HCT116 (cell line): ENCODE measurements at regions not wholly inside any gene's neighbourhood (a gene's known extent, or its start where the extent isn't known, plus 50 kb on each side); places are given as distances from the start of the nearest gene placed in this dataset.

Source experiments
- ATAC-seq: fragments of 200-7000 bp; cut with Tn5 transposase; 2 replicates; pipeline ENCODE4 v1.9.1; 2020; ENCODE audit warnings: mild to moderate bottlenecking, moderate library complexity
- BruUV-seq: library from RNA; stranded (reverse); fragments of 400-500 nt; replicated peaks from 2 replicates; lab custom pipeline; 2021; lab: Mats Ljungman, UMichigan
- CTCF ChIA-PET: fragments of 300-600 bp; sonication (Branson Sonifier 250); formaldehyde crosslinking; loops from one replicate; lab custom pipeline; 2021; ENCODE audit warnings: antibody characterized with exemption; lab: Charles Lee
- POLR2A ChIA-PET: fragments of 300-600, 350-600 bp; sonication (Branson Sonifier 250); formaldehyde crosslinking; loops from one replicate; lab custom pipeline; 2021; ENCODE audit warnings: antibody characterized with exemption; lab: Charles Lee
- RAD21 ChIA-PET, 2 experiments: fragments of 300-600 bp; sonication (Branson Sonifier 250); formaldehyde crosslinking; loops; one replicate each; lab custom pipeline; 2023; ENCODE audit warnings: low total read pairs in 2 of 2; ENCODE audit not compliant: uncharacterized antibody in 2 of 2, unreplicated experiment in 2 of 2, low non-redundant PET in 1 of 2; lab: Charles Lee
- DNase-seq: peaks from one replicate; pipeline ENCODE4 v3.0.0-alpha.2; 2010; ENCODE audit warnings: low read depth, low spot score
- H2AFZ ChIP-seq: fragments of 200-600 bp; shearing (Covaris generic), sonication (generic); 2 replicates; pipeline ENCODE4 v1.6.1; 2017; ENCODE audit warnings: low read depth, mixed run types, mixed read lengths, antibody characterized with exemption, low read length; ENCODE audit not compliant: poor library complexity, severe bottlenecking
- H3K27ac ChIP-seq: 2 replicates; pipeline ENCODE4 v1.5.1; 2012; ENCODE audit warnings: low read depth, low read length
- H3K27me3 ChIP-seq: fragments of 200-600 bp; sonication (generic); 2 replicates; pipeline ENCODE4 v1.6.1; 2016; ENCODE audit warnings: mixed run types, low read length, mixed read lengths; ENCODE audit not compliant: insufficient read depth
- H3K36me3 ChIP-seq, 2 experiments: fragments of 200-500 bp in 1 of 2; fragments of 200-600 bp in 1 of 2; sonication (Bioruptor generic) in 1 of 2; sonication (generic) in 1 of 2; 2 replicates each; pipeline versions ENCODE4 v1.5.1 to v1.6.1; 2014 to 2016; ENCODE audit warnings: low read length in 2 of 2, inconsistent platforms in 1 of 2, mixed read lengths in 1 of 2, mixed run types in 1 of 2; ENCODE audit not compliant: insufficient read depth in 2 of 2, control insufficient read depth in 1 of 2
- H3K4me1 ChIP-seq, 2 experiments: fragments of 200-600 bp in 1 of 2; sonication (generic) in 1 of 2; 2 replicates each; pipeline versions ENCODE4 v1.5.1 to v1.6.1; 2012 to 2017; ENCODE audit warnings: low read length in 2 of 2, inconsistent platforms in 1 of 2, mild to moderate bottlenecking in 1 of 2, mixed read lengths in 1 of 2, mixed run types in 1 of 2, moderate library complexity in 1 of 2; ENCODE audit not compliant: insufficient read depth in 2 of 2, control insufficient read depth in 1 of 2
- H3K4me2 ChIP-seq: fragments of 200-600 bp; sonication (generic); 2 replicates; pipeline ENCODE4 v1.6.1; 2017; ENCODE audit warnings: mixed run types, low read length, mixed read lengths
- H3K4me3 ChIP-seq, 2 experiments: fragments of 200-600 bp in 1 of 2; sonication (generic) in 1 of 2; replicated peaks in 1 of 2; 2 replicates each; pipeline ENCODE4 v1.5.1; 2011 to 2016; ENCODE audit warnings: low read length in 2 of 2, control low read depth in 1 of 2, low read depth in 1 of 2, mild to moderate bottlenecking in 1 of 2, mixed read lengths in 1 of 2, mixed run types in 1 of 2
- H3K79me2 ChIP-seq: fragments of 200-600 bp; sonication (generic); 2 replicates; pipeline ENCODE4 v1.6.1; 2017; ENCODE audit warnings: mild to moderate bottlenecking, mixed run types, low read length, moderate library complexity, mixed read lengths; ENCODE audit not compliant: insufficient read depth
- H3K9ac ChIP-seq: fragments of 200-600 bp; sonication (generic); 2 replicates; pipeline ENCODE4 v1.6.1; 2016; ENCODE audit warnings: low read length, mixed read lengths
- H3K9me2 ChIP-seq: fragments of 200-600 bp; sonication (generic), shearing (Covaris generic); 2 replicates; pipeline ENCODE4 v1.6.1; 2017; ENCODE audit warnings: mixed run types, mild to moderate bottlenecking, moderate library complexity; ENCODE audit not compliant: insufficient read depth
- H3K9me3 ChIP-seq, 2 experiments: fragments of 200-500 bp in 1 of 2; fragments of 200-600 bp in 1 of 2; sonication (Bioruptor generic) in 1 of 2; sonication (generic) in 1 of 2; 2 replicates each; pipeline ENCODE4 v1.6.1; 2014 to 2017; ENCODE audit warnings: low read length in 2 of 2, mixed read lengths in 2 of 2, inconsistent platforms in 1 of 2, low read depth in 1 of 2, mild to moderate bottlenecking in 1 of 2, mixed run types in 1 of 2, moderate library complexity in 1 of 2; ENCODE audit not compliant: control insufficient read depth in 1 of 2, insufficient read depth in 1 of 2
- H4K20me1 ChIP-seq: fragments of 200-600 bp; sonication (generic), shearing (Covaris generic); 2 replicates; pipeline ENCODE4 v1.6.1; 2017; ENCODE audit warnings: mixed run types, mild to moderate bottlenecking, moderate library complexity; ENCODE audit not compliant: insufficient read depth
- ATF3 ChIP-seq: IDR thresholded peaks from 2 replicates; pipeline ENCODE4 v1.6.1; 2012
- EGR1 ChIP-seq: IDR thresholded peaks from 2 replicates; pipeline ENCODE4 v1.6.1; 2012; ENCODE audit warnings: low read depth
- ELF1 ChIP-seq: IDR thresholded peaks from 2 replicates; pipeline ENCODE4 v1.6.1; 2012; ENCODE audit warnings: low read depth, borderline replicate concordance
- EZH2 ChIP-seq: fragments of 200-600 bp; sonication (generic); IDR thresholded peaks from 2 replicates; pipeline ENCODE4 v1.6.1; 2017; ENCODE audit warnings: antibody characterized with exemption, mixed run types
- FOSL1 ChIP-seq: IDR thresholded peaks from 2 replicates; pipeline ENCODE4 v1.6.1; 2012; ENCODE audit warnings: low read depth
- JUND ChIP-seq: IDR thresholded peaks from 2 replicates; pipeline ENCODE4 v1.6.1; 2012
- MAX ChIP-seq: IDR thresholded peaks from 2 replicates; pipeline ENCODE4 v1.6.1; 2012
- POLR2A ChIP-seq: IDR thresholded peaks from 2 replicates; pipeline ENCODE4 v1.7.0; 2011; ENCODE audit warnings: borderline replicate concordance; ENCODE audit not compliant: insufficient read depth, insufficient read length; ENCODE audit errors: extremely low read depth
- POLR2AphosphoS5 ChIP-seq: IDR thresholded peaks from 2 replicates; pipeline ENCODE4 v1.6.1; 2011; ENCODE audit warnings: mild to moderate bottlenecking, low read depth, low read length, moderate library complexity
- REST ChIP-seq: IDR thresholded peaks from 2 replicates; pipeline ENCODE4 v1.6.1; 2012; ENCODE audit warnings: low read depth
- SIN3A ChIP-seq: IDR thresholded peaks from 2 replicates; pipeline ENCODE4 v1.6.1; 2012; ENCODE audit warnings: low read depth
- SRF ChIP-seq: IDR thresholded peaks from 2 replicates; pipeline ENCODE4 v1.6.1; 2012; ENCODE audit warnings: low read depth
- ZBTB33 ChIP-seq: IDR thresholded peaks from 2 replicates; pipeline ENCODE4 v1.6.1; 2011; ENCODE audit warnings: mild to moderate bottlenecking, low read length, moderate library complexity; ENCODE audit not compliant: insufficient replicate concordance; ENCODE audit errors: extremely low read depth
- ZFX ChIP-seq: fragments of 450-650 bp; IDR thresholded peaks from 2 replicates; pipeline ENCODE4 v1.6.1; 2017
- intact Hi-C: fragments of 100-400 bp; cut with micrococcal nuclease; formaldehyde crosslinking; loops from 2 replicates; pipeline ENCODE4 v1.10.0; 2022

DNA sequence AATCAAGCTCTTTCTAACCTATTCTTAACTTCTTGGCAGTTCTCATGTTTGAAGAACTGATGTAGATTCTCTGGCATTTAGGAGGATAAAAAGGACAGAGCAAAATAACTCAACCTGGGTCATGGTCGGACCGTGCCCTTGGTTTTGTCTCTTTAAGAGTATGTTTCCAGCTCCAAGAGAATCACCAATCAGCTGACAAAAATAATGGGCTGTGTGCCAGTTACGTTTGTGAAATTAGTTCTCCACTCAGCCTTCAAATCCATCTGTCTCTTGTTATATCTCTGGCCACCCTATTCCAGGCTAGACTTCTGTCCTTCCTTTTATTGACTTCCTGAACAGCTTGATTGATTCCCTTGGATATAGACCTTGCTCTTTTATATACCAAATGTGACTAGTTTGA lies 225.7 kb downstream of the EPHA4 start:
- H3K27ac ChIP-seq = no peak overlapping the region
- ATAC-seq (no peak), DNase-seq (no peak)
- H3K27me3 ChIP-seq = 0 out of 2 replicates have a peak, but pooled peaks cover 14% of the 10 kb centered on the region
- H3K4me1 ChIP-seq = no peaks in the 10 kb centered on the region
- ChIA-PET CTCF (no interaction called here), POLR2A (no interaction called here), RAD21 (no interaction called here)
- no peak overlapping the region for H3K9ac ChIP-seq
- TF ChIP-seq EZH2 (no peak), POLR2A (no peak), REST (no peak), SIN3A (no peak), ZBTB33 (no peak), ATF3 (no peak), FOSL1 (no peak), JUND (no peak), POLR2AphosphoS5 (no peak), ELF1 (no peak), MAX (no peak), SRF (no peak), ZFX (no peak), EGR1 (no peak)
- H3K9me3 ChIP-seq = no peaks in the 10 kb centered on the region
- no peaks in the 10 kb centered on the region for H3K9me2 ChIP-seq
- H4K20me1 ChIP-seq = no peaks in the 10 kb centered on the region
- no peak overlapping the region for H3K4me2 ChIP-seq
- no peak overlapping the region for H3K4me3 ChIP-seq
- BruUV-seq = no TSS peak
- intact Hi-C loops = no loop called here
- no peaks in the 10 kb centered on the region for H3K79me2 ChIP-seq
- no peaks in the 10 kb centered on the region for H3K36me3 ChIP-seq
- H2AFZ ChIP-seq = no peak overlapping the region
